GM12878 (cell line): ENCODE measurements at regions not wholly inside any gene's neighbourhood (a gene's known extent, or its start where the extent isn't known, plus 50 kb on each side); places are given as distances from the start of the nearest gene placed in this dataset.

Experiments used
- BHLHE40 ChIP-seq, 2 experiments: fragments of 450-650 bp in 1 of 2; IDR thresholded peaks; 2 replicates each; pipeline ENCODE4 v1.6.1; 2011 to 2017; ENCODE audit warnings: low read depth in 2 of 2, borderline replicate concordance in 1 of 2, improper control_type of control experiment in 1 of 2, low read length in 1 of 2, mild to moderate bottlenecking in 1 of 2
- HDAC6 ChIP-seq: fragments of 200-600 bp; sonication (generic); IDR thresholded peaks from one replicate; pipeline ENCODE4 v1.8.0; 2017; ENCODE audit warnings: antibody characterized with exemption; ENCODE audit not compliant: unreplicated experiment
- JUNB ChIP-seq: IDR thresholded peaks from 2 replicates; pipeline ENCODE4 v1.6.1; 2016; ENCODE audit warnings: antibody characterized with exemption, mild to moderate bottlenecking
- NR2C2 ChIP-seq: IDR thresholded peaks from 2 replicates; pipeline ENCODE4 v1.6.1; 2011; ENCODE audit warnings: borderline replicate concordance, low read depth; ENCODE audit not compliant: control insufficient read depth, insufficient read length
- NRF1 ChIP-seq: conservative IDR thresholded peaks from 2 replicates; pipeline ENCODE4 v1.6.1; 2011; ENCODE audit warnings: mild to moderate bottlenecking, low read depth, low read length, improper control_type of control experiment
- POLR2AphosphoS2 ChIP-seq: IDR thresholded peaks from 2 replicates; pipeline ENCODE4 v1.6.1; 2011; ENCODE audit warnings: low read depth, mild to moderate bottlenecking, low read length, improper control_type of control experiment, moderate library complexity
- POLR2AphosphoS5 ChIP-seq: IDR thresholded peaks from 2 replicates; pipeline ENCODE4 v1.6.1; 2011; ENCODE audit warnings: mild to moderate bottlenecking, low read length, inconsistent platforms
- RB1 ChIP-seq: fragments of 450-650 bp; formaldehyde crosslinking; IDR thresholded peaks from 2 replicates; pipeline ENCODE4 v1.6.1; 2017; ENCODE audit warnings: mild to moderate bottlenecking, borderline replicate concordance
- SMAD1 ChIP-seq: fragments of 450-650 bp; IDR thresholded peaks from 2 replicates; pipeline ENCODE4 v1.6.1; 2018; ENCODE audit warnings: mild to moderate bottlenecking, low read depth; ENCODE audit not compliant: partially characterized antibody
- SUPT20H ChIP-seq: IDR thresholded peaks from 2 replicates; pipeline ENCODE4 v1.6.1; 2011; ENCODE audit warnings: low read depth, mild to moderate bottlenecking, low read length, moderate library complexity, borderline replicate concordance; ENCODE audit not compliant: control insufficient read depth
- TAF1 ChIP-seq: IDR thresholded peaks from 2 replicates; pipeline ENCODE4 v1.6.1; 2011; ENCODE audit warnings: mild to moderate bottlenecking, low read depth, low read length, borderline replicate concordance
- ZBED1 ChIP-seq: IDR thresholded peaks from 2 replicates; pipeline ENCODE4 v1.6.1; 2016; ENCODE audit warnings: borderline replicate concordance
- TF ChIP-seq, protein P1 (sequence below): fragments of 450-650 bp; IDR thresholded peaks from 2 replicates; pipeline ENCODE4 v1.6.1; 2017; ENCODE audit warnings: borderline replicate concordance
- TF ChIP-seq, protein P2 (sequence below), 3 experiments: IDR thresholded peaks in 2 of 3; conservative IDR thresholded peaks in 1 of 3; 2 replicates each; pipeline ENCODE4 v1.5.1; 2011; ENCODE audit warnings: low read depth in 3 of 3, low read length in 3 of 3, mild to moderate bottlenecking in 3 of 3, control low read depth in 2 of 3, moderate library complexity in 2 of 3, inconsistent platforms in 1 of 3, mixed read lengths in 1 of 3; ENCODE audit not compliant: control insufficient read depth in 2 of 3, insufficient read depth in 1 of 3; ENCODE audit errors: extremely low read depth in 1 of 3

DNA sequence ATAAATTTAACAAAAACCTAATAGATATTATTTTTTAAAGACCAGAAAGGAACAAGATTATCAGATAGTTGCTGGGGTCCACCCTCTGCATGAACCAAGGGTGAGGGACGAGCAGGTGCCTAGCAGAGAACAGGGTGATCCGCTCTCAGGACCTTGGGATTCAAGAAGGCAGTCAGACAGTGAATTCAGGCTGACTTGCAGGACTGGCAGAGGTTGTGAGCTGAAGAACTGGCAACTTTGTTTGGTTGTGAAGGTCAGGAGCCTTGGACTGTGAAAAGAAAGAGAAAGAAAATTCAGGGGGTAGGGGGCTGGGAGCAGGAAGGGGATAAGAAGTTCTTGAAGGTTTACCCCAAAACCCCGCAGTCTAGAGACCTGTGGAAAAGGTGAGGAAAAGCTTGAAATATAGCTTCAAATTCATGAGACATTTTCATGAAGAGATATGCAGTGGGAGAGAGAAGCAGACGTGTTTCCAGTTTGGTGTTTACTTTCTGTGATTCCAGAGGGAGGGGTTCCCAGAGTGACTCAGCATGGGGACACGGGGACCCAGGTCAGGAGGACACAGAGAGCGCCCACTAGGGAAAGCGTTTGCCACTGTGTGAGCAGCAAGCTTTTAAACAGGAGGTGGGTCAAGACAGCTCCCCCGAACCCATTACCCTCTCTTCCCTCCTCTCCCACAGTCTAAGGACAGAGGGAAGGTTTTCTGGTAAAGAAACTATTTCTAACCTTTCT, 217.2 kb upstream of the UMPS start:
- TF ChIP-seq, protein P1, sequence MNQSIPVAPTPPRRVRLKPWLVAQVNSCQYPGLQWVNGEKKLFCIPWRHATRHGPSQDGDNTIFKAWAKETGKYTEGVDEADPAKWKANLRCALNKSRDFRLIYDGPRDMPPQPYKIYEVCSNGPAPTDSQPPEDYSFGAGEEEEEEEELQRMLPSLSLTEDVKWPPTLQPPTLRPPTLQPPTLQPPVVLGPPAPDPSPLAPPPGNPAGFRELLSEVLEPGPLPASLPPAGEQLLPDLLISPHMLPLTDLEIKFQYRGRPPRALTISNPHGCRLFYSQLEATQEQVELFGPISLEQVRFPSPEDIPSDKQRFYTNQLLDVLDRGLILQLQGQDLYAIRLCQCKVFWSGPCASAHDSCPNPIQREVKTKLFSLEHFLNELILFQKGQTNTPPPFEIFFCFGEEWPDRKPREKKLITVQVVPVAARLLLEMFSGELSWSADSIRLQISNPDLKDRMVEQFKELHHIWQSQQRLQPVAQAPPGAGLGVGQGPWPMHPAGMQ: no peak
- TF ChIP-seq, protein P2, sequence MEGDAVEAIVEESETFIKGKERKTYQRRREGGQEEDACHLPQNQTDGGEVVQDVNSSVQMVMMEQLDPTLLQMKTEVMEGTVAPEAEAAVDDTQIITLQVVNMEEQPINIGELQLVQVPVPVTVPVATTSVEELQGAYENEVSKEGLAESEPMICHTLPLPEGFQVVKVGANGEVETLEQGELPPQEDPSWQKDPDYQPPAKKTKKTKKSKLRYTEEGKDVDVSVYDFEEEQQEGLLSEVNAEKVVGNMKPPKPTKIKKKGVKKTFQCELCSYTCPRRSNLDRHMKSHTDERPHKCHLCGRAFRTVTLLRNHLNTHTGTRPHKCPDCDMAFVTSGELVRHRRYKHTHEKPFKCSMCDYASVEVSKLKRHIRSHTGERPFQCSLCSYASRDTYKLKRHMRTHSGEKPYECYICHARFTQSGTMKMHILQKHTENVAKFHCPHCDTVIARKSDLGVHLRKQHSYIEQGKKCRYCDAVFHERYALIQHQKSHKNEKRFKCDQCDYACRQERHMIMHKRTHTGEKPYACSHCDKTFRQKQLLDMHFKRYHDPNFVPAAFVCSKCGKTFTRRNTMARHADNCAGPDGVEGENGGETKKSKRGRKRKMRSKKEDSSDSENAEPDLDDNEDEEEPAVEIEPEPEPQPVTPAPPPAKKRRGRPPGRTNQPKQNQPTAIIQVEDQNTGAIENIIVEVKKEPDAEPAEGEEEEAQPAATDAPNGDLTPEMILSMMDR (IDR thresholded peaks at IDR 0.05 in 2 of 3, conservative IDR thresholded peaks at IDR 0.05 in 1 of 3; ENCODE audit: control insufficient read depth in 2 of 3, extremely low read depth in 1 of 3, insufficient read depth in 1 of 3, low read depth in 3 of 3, low read length in 3 of 3): no peak
- TF ChIP-seq ZBED1 (no peak), BHLHE40 (IDR thresholded peaks at IDR 0.05; ENCODE audit: borderline replicate concordance in 1 of 2, low read depth in 2 of 2, low read length in 1 of 2) (no peak), NR2C2 (no peak), SUPT20H (no peak), NRF1 (no peak), RB1 (no peak), POLR2AphosphoS5 (no peak), HDAC6 (no peak), POLR2AphosphoS2 (no peak), JUNB (no peak), SMAD1 (no peak), TAF1 (no peak)
